ENCODE measurements at regions not wholly inside any gene's neighbourhood (a gene's known extent, or its start where the extent isn't known, plus 50 kb on each side); places are given as distances from the start of the nearest gene placed in this dataset.

DNA sequence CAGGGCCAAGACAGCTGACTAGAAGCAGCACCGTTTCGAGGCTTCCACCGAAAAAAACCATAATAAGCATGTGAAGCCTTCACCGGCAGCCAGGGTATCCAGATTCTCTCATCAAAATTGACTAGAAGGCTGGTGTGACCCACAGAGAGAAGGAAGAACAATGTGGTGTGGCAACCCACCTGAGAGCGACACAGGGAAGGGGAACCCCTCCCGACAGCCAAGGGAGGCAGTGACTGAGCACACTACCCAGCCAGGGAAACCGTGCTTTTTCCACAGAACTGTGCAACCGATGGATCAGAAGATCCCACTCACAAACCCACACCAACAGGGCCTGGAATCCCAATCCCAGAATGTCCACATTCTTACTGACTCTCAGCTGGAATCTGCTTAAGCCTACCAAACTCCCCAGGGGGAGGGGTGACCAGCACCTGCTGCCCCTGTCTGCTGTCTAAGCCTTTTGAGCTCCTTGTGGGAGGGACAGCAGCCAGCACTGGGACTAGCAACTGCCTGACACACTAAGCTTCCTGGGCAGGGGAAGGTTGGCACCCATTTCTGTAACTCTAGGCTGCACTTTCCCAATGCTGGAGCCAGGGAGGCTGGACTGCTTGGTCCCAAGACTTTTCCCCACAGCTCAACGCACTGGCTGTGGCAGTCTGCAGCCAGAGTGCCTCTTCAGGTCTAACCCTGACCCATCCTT, 231.9 kb upstream of the FAM83B start:
- TF ChIP-seq ZNF41 (CRISPR knock-in tag; conservative IDR thresholded peaks at IDR 0.05) (no peak), ARID1B (IDR thresholded peaks at IDR 0.05) (no peak), TEAD1 (CRISPR knock-in tag; IDR thresholded peaks at IDR 0.05) (no peak), HCFC1 (IDR thresholded peaks at IDR 0.05; ENCODE audit: low read depth, low read length) (no peak), GATAD2B (IDR thresholded peaks at IDR 0.05; ENCODE audit: borderline replicate concordance) (no peak), ATF1 (CRISPR knock-in tag; IDR thresholded peaks at IDR 0.05) (no peak), ATF1 (tag; IDR thresholded peaks at IDR 0.05) (no peak), TCFL5 (CRISPR knock-in tag; conservative IDR thresholded peaks at IDR 0.05) (no peak), GABPB1 (CRISPR knock-in tag; IDR thresholded peaks at IDR 0.05) (no peak), SUPT5H (IDR thresholded peaks at IDR 0.05) (no peak), TEAD4 (IDR thresholded peaks at IDR 0.05; ENCODE audit: low read length) (no peak), TEAD4 (CRISPR knock-in tag; IDR thresholded peaks at IDR 0.05; ENCODE audit: borderline replicate concordance) (no peak)
- TF ChIP-seq, protein P1, sequence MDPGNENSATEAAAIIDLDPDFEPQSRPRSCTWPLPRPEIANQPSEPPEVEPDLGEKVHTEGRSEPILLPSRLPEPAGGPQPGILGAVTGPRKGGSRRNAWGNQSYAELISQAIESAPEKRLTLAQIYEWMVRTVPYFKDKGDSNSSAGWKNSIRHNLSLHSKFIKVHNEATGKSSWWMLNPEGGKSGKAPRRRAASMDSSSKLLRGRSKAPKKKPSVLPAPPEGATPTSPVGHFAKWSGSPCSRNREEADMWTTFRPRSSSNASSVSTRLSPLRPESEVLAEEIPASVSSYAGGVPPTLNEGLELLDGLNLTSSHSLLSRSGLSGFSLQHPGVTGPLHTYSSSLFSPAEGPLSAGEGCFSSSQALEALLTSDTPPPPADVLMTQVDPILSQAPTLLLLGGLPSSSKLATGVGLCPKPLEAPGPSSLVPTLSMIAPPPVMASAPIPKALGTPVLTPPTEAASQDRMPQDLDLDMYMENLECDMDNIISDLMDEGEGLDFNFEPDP (CRISPR knock-in tag; IDR thresholded peaks at IDR 0.05): no peak
- TF ChIP-seq, protein P2, sequence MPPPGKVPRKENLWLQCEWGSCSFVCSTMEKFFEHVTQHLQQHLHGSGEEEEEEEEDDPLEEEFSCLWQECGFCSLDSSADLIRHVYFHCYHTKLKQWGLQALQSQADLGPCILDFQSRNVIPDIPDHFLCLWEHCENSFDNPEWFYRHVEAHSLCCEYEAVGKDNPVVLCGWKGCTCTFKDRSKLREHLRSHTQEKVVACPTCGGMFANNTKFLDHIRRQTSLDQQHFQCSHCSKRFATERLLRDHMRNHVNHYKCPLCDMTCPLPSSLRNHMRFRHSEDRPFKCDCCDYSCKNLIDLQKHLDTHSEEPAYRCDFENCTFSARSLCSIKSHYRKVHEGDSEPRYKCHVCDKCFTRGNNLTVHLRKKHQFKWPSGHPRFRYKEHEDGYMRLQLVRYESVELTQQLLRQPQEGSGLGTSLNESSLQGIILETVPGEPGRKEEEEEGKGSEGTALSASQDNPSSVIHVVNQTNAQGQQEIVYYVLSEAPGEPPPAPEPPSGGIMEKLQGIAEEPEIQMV (tag; conservative IDR thresholded peaks at IDR 0.05; ENCODE audit: low read depth): no peak
- TF ChIP-seq, protein P3, sequence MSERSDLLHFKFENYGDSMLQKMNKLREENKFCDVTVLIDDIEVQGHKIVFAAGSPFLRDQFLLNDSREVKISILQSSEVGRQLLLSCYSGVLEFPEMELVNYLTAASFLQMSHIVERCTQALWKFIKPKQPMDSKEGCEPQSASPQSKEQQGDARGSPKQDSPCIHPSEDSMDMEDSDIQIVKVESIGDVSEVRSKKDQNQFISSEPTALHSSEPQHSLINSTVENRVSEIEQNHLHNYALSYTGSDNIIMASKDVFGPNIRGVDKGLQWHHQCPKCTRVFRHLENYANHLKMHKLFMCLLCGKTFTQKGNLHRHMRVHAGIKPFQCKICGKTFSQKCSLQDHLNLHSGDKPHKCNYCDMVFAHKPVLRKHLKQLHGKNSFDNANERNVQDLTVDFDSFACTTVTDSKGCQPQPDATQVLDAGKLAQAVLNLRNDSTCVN (CRISPR knock-in tag; IDR thresholded peaks at IDR 0.05): no peak
- TF ChIP-seq, protein P4, sequence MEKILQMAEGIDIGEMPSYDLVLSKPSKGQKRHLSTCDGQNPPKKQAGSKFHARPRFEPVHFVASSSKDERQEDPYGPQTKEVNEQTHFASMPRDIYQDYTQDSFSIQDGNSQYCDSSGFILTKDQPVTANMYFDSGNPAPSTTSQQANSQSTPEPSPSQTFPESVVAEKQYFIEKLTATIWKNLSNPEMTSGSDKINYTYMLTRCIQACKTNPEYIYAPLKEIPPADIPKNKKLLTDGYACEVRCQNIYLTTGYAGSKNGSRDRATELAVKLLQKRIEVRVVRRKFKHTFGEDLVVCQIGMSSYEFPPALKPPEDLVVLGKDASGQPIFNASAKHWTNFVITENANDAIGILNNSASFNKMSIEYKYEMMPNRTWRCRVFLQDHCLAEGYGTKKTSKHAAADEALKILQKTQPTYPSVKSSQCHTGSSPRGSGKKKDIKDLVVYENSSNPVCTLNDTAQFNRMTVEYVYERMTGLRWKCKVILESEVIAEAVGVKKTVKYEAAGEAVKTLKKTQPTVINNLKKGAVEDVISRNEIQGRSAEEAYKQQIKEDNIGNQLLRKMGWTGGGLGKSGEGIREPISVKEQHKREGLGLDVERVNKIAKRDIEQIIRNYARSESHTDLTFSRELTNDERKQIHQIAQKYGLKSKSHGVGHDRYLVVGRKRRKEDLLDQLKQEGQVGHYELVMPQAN (IDR thresholded peaks at IDR 0.05; ENCODE audit: borderline replicate concordance): no peak
- no peak for ATAC-seq
- H3K27me3 ChIP-seq (ENCODE audit: control insufficient read depth in 2 of 2, insufficient read depth in 2 of 2, low read length in 2 of 2): no peaks in the 10 kb centered on the region
- WGBS (ENCODE audit: insufficient coverage, low coverage, missing lambda C conversion rate): 2% methylated on average over 8 of the region's 9 CpGs
- H3K9me1 ChIP-seq (ENCODE audit: control insufficient read depth, insufficient read depth, low read length): no peaks in the 10 kb centered on the region
- ChIA-PET POLR2A (no interaction called here), CTCF (ENCODE audit: low intra/inter-chr PET ratio) (no interaction called here)
- H2AFZ ChIP-seq (ENCODE audit: low read depth, low read length): no peak overlapping the region
- in situ Hi-C loops (cut with MboI): no loop called here
- H3K4me1 ChIP-seq (replicated peaks in 1 of 2; ENCODE audit: control insufficient read depth in 2 of 2, insufficient read depth in 2 of 2, low read length in 2 of 2): no peaks in the 10 kb centered on the region
- no TSS peak for BruUV-seq (replicated peaks)
- H3K27ac ChIP-seq (ENCODE audit: extremely low read depth, low read depth, low read length): no peak overlapping the region
- H3K4me3 ChIP-seq: no peak overlapping the region
- no peak for DNase-seq (ENCODE audit: extremely low read depth in 1 of 4, low spot score in 3 of 4)
- no peaks in the 10 kb centered on the region for H3K9me3 ChIP-seq (replicated peaks; ENCODE audit: control insufficient read depth, insufficient read depth, low read depth, low read length)
- intact Hi-C loops (cut with micrococcal nuclease): no loop called here
- H3K9ac ChIP-seq (ENCODE audit: insufficient read depth in 1 of 2, low read depth in 2 of 2, low read length in 2 of 2): no peak overlapping the region
- H3K79me2 ChIP-seq (ENCODE audit: control insufficient read depth, insufficient read depth, low read length): no peaks in the 10 kb centered on the region
- no peak overlapping the region for H3K4me2 ChIP-seq (ENCODE audit: insufficient read depth, low read length)
- H3K36me3 ChIP-seq (ENCODE audit: control insufficient read depth, insufficient read depth, low read length): no peaks in the 10 kb centered on the region
- FAIRE-seq: no peak
- no peaks in the 10 kb centered on the region for H4K20me1 ChIP-seq (replicated peaks; ENCODE audit: control insufficient read depth, insufficient read depth, low read length)
